GM21360 (cell line): ENCODE measurements at regions not wholly inside any gene's neighbourhood (a gene's known extent, or its start where the extent isn't known, plus 50 kb on each side); places are given as distances from the start of the nearest gene placed in this dataset.

Experiments used
- ATAC-seq: cut with Tn5 transposase; IDR thresholded peaks from one replicate; pipeline ENCODE4 v1.9.1; 2021; ENCODE audit warnings: mild to moderate bottlenecking, moderate library complexity; ENCODE audit not compliant: unreplicated experiment

- ATAC-seq, result no peak
Observed at GRCh38 chr12:58554522-58555157, 365.7 kb downstream of the LRIG3 start.

GRCh38 chr12:58557171-58557570 lies 363.1 kb downstream of the LRIG3 start:
- no peak for ATAC-seq

GRCh38 chr12:58557661-58558060 lies 362.6 kb downstream of the LRIG3 start:
- no peak for ATAC-seq

DNA sequence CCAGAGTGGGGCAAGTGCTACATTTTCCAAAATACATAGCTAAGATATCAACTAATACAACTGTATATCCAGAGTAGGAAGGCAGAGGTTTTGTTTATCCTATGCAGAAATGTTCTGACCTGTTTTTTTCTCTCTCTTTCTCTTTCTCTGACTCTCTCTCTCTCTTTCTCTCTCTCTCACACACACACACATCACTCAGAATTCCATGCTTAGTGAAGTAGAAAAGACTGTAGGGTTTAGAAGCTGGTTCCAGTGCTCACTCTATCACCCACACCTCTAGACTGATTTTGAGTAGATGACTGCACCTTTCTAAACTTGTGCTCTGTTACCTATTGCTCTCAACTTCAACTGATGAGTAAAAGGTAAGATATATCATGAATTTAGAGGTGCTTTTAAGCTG lies 356.7 kb downstream of the LRIG3 start:
- no peak for ATAC-seq

DNA sequence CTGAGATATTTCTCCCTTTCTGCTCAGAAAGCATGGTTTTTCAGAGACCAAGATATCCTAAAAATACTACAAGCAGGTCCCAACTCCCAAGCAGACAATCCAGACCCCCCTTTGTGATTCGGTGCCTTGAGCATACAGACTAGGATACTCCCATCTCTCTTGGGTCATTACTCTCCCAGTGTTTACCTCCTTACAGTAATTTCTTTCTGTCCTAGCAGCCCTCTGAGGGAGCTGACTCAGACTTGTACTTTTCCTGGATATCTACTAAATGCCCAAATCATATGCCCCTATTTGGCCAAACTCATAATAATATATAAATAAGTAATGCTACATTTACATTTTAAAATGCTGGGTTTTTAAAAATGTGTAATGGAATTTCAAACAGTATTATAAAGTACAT lies 355.6 kb downstream of the LRIG3 start:
- no peak for ATAC-seq

DNA sequence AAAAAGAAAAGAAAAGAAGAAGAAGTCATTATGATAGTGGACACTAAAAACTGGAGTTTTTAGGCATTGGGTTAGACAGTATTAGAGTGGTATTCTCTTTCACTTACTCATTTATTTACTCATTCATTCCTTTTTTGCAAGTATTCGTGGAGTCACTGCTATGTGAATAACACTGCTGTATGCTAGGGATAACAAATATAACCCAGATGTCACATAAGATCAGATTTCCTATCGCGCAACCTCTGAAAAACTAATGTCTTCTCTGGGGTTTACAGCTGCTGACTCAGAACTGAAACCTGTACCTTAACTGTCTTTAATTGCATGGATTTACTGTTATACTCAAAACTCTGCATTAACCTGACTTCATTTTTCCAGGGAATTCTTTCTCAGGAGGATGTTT lies 353.7 kb downstream of the LRIG3 start:
- ATAC-seq, result no peak

DNA sequence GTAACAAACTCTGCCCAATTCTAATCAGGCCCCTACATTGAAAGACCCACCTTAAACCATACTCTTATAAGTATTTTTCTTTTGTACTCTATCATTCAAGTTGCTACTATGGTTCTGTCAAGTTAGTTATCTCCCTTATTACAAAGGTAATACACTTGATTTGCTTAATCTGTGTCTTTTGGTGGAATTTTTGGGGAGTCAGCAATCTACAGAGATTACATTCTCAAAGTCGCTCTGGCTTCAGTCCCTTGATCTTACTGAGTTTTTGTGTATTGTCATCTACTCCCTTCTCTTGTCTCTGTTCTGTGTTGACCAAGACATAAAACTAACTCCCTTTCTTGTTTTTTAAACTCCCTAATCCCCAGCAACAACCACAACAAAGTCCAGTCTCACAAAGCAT lies 353.1 kb downstream of the LRIG3 start:
- ATAC-seq, result no peak

DNA sequence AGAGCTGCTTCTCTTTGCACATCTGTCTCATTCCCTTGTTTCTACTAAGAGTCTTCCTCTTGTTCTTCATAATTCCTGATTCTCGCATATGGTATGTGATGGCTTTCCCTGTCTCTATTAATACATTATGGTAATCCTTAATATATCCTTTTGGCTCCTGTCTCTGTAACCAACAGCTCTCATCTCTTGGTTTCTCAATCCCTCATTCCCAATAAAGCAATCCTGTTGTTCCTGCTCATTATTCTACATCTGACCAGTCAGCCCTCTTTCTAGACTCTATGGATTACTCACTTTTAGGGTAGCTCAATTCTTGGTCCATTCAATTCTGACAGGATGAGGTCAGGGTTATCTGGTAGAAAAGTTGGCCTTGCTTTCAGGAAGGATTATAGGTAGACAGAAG lies 349.9 kb downstream of the LRIG3 start:
- no peak for ATAC-seq

- no peak for ATAC-seq
Observed at GRCh38 chr12:58575256-58575655, 345.0 kb downstream of the LRIG3 start.

DNA sequence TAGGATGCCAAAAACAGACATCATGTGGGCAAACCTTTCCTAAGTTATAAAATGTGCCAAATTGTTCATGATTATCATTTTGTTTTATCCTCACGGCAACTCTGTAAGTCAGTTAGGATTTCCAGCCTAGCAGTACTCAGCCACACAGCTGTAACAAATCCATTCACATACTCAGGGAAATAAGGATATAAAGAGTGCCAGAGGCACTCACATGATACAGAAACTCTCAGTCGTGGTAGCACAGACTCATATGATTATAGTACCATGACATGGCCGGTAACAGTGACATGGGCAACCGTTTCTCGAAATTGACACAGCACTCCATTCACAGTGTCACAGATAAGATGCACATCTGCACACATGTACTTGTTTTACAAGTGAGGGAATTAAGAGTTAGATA lies 344.2 kb downstream of the LRIG3 start:
- no peak for ATAC-seq

DNA sequence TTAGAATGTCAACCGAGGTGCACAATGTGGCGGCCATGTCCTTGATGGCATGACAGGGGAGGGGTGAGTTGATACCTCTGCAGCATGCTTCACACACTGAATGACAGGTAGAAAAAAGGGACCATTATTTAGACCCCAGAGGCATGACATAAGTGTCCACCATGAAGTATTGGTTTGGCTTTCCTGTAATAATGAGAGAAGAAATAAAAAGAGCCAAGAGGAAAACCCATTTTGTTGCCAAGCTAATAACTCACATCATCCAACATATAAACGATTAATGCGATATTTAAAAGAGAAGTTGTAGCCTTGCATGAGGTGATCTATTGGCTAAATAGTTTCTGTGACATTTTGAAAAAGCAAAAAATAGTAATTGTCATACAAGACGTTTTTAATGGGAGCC lies 343.4 kb downstream of the LRIG3 start:
- ATAC-seq, result no peak

GRCh38 chr12:58580095-58580494 lies 340.2 kb downstream of the LRIG3 start:
- ATAC-seq, result no peak

GRCh38 chr12:58583529-58583928 lies 336.8 kb downstream of the LRIG3 start:
- ATAC-seq, result no peak

DNA sequence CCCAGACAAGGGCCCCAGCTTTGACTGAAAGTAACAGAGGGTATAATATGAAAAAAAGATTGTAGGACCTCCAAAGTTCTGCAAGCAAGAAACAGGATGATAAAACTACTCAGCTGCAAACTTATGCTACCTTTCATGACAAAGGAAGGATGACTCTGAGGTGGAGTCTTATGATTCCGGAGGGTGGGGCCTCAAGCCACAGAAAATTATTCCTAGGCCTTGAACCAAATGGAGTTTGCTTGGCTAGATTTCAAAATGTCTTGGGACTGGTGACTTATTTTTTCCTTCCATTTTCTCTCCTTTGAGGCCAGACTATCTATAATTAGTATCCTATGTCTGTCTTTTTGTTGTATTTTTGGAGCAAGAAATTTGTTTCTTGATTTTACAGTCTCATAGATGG lies 336.4 kb downstream of the LRIG3 start:
- ATAC-seq, result no peak

- no peak for ATAC-seq
Observed at GRCh38 chr12:58584880-58585279, 335.4 kb downstream of the LRIG3 start.

DNA sequence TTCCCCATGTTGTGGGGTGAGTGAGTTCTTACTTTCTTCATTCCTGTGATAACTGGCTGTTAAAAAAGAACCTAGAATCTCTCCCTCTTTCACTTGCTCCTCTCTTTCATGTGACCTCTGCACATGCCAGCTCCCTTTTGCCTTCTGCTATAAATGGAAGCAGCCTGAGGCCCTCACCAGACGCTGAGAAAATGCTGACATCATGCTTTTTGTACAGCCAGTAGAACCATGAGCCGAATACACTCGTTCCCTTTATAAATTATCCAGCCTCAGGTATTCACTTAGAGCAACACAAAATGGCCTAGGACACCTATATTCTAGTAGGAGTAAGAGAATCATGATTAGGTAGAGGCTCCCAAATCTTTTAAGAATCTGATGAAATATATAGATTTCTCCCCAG lies 333.5 kb downstream of the LRIG3 start:
- ATAC-seq, result no peak

DNA sequence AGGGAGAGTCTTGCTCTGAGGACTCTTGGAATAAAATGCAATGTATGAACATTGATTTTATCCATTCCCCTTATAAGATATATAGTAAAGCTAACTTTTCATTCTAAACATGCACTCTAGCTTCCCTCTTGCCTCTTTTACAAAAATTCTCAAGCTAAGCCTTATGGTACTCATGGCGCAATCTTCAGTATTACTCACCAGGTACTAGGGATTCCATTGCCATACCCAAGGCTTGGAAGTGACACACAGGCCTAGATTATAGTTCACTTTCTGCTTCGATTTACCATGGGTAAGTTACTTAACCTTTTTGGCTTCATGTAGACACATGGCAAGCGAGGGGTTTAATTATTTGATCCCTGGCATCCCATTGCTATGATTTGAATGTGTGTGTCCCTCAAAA lies 331.5 kb downstream of the LRIG3 start:
- no peak for ATAC-seq

- no peak for ATAC-seq
Observed at GRCh38 chr12:58592475-58593207, 327.7 kb downstream of the LRIG3 start.

DNA sequence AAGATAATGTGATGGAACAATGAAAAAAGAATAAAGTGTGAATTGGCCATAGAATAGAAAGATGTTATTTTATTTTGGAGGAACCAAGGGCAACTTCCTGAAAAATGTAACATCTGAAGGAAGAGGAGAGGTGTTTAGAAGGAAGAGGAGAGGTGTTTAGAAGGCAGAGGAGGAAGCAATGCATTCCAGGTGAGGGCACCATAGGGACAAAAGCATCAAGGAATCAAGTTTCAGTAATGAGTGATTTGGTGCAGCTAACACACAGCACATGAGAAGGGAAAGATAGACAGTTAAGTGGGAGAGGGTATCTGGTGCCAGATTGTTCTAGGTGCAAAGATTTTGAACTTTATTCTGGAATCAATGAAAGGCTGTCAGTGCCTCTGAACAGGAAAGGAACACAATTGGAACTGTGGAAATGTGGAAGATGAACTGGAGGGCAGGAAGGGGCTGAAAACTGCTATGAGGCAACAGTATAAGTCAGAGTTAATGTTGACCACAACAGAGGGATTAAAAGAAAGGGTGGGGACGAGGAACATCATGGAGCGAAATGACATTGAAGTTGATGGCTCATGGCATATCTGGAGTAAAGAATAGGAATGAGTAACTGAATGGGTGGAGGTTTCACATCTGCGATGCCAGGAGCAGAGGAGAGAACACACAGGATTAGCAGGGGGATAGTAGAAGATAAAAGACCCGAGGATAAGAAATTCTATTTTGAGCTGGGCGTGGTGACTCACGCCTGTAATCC lies 326.6 kb downstream of the LRIG3 start:
- ATAC-seq, result no peak

DNA sequence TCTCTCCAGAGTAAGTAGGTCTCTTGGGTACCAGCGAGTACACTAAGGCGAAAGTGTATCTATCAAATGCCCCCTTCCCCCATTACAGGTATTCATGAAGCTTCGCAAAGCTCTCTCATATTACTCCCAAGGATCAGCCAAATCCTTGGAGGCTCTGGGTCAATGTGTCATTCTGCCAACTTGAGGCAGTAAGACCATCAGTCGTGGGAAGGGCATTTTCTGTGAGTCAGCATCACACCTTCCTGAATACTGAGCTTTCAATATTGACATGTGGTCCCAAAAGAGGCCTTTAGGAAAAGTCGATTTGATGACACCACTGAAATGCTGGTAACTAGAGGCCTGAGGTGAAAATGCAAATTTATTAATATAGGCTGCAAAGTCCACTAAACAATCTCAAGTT lies 323.9 kb downstream of the LRIG3 start:
- ATAC-seq, result no peak

DNA sequence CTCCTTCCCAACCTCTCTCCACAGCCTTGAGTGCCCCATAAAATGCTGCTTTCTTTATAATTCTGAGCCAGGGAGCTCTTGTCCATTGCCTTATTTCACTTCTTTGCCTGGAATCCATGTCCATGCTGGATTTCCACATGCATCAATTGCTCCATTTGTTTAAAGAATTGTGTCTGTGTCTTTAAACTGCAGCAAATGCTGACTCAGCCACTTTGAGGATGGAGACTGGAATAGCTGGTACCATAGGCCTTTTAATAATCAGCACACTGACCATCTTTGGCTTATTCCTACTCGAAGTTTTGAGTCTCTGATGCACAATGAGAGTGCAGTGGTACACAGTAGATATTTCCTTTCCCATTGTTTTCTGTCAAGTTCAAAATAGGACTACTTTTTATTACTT lies 318.8 kb downstream of the LRIG3 start:
- no peak for ATAC-seq

DNA sequence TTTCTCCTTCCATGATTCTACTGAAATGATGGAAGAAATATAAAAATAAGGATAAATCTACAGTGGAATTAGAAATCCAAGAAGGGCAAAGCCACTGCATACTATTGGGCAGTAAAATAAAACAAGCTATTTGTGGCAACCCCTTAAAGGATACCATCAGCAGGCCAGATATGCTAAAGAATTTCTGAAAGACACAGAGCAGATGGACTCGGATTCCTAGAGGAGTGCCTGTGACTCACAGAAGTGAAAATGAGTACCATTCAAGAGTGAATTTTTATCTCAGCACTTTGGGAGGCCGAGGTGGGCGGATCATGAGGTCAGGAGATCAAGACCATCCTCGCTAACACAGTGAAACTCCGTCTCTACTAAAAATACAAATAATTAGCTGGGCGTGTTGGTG lies 318.1 kb downstream of the LRIG3 start:
- ATAC-seq, result no peak
